ENCODE measurements at regions not wholly inside any gene's neighbourhood (a gene's known extent, or its start where the extent isn't known, plus 50 kb on each side); places are given as distances from the start of the nearest gene placed in this dataset.
"Not testable (repeated sequence)": the region's sequence is repeated elsewhere in the genome, so short reads cannot be mapped to it uniquely, and the experiment has no call there.

GRCh38 chr3:144957398-144958101 is 985.9 kb downstream of the DIPK2A start:
- DNase-seq = no peak

- DNase-seq = no peak
Measured at GRCh38 chr3:144963810-144964209, 992.2 kb downstream of the DIPK2A start.

- no peak for DNase-seq
Measured at GRCh38 chr3:144966560-144966959, 994.9 kb downstream of the DIPK2A start.

DNA sequence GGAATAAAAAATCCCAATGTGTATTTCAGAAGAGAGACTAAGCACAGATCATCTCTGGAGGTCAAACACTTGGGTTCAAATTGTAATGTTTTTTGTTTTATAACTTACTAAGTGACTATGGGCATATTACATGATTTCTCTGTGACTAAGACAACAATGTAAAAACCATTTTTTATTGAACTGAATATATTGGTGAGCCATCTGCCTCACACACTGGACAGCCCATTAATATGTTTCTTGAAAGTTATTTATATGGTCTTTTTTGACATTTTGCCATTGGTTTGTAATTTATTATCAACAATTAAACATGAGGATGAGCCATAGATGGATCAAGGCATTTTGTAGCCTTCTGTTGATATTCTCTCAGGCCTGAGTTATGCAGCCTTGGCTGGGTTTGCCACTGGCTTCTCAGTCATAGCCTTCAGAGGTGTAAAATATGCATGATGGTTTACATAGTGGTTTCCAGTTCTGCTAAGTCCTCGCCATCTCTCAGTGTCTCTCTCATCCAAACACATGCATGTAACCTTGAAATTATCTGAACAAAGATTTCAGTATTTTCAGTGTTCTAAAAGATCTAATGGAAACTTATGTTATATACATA is 997.2 kb downstream of the DIPK2A start:
- no peak for DNase-seq

GRCh38 chr3:144984481-144984880 is 1012.9 kb downstream of the DIPK2A start:
- DNase-seq = not testable (repeated sequence)

DNA sequence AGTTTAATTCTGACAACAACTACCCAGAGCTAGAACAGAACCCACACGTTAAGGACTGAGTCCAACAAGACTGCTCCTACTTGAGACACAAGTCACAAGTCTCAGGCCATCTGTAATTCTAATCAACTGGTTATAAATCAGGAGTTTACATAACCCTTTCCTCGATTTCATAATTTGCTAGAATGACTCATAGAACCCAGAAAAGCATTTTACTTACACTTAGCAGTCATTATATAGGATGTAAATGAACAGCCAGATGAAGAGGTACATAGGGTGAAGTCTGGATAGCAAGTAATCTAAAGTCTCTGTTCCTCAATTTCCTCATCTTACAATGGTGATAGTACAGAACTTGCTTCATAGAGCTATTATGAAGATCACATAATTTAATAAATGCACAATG is 1018.2 kb downstream of the DIPK2A start:
- DNase-seq = no peak

DNA sequence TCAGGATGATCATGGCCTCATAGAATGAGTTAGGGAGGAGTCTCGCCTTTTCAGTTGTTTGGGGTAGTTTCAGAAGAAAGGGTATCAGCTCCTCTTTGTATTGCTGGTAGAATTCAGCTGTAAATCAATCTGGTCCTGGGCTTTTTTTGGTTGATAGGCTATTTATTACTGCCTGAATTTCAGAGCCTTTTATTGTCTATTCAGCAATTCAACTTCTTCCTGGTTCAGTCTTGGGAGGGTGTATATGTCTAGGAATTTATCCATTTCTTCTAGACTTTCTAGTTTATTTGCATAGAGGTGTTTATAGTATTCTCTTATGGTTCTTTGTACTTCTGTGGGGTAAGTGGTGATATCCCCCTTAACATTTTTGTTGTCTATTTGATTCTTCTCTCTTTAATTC is 1024.2 kb downstream of the DIPK2A start:
- DNase-seq = no peak

GRCh38 chr3:145005427-145005826 is 1033.8 kb downstream of the DIPK2A start:
- no peak for DNase-seq

DNA sequence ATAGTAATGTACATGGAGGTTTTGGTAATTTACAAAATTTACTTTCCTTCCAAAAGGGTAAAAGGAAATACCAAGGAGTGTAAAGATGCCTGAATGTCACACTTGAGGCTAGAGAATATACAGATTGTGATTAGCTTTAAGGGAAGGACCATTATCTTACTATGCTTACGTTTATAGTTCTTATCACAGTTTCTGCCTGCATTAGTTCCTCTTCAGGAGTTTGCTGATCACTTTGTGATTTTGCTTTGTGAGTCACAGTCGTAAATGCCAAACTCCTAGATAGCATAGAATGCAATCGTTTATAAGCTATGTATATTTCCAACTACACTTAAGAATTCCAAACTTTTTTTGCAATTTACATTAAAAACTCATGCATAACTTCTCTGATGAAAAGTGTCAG is 1034.6 kb downstream of the DIPK2A start:
- no peak for DNase-seq

- DNase-seq = no peak
Measured at GRCh38 chr3:145013931-145014330, 1042.3 kb downstream of the DIPK2A start.

GRCh38 chr3:145015253-145015652 is 1043.6 kb downstream of the DIPK2A start:
- no peak for DNase-seq

DNA sequence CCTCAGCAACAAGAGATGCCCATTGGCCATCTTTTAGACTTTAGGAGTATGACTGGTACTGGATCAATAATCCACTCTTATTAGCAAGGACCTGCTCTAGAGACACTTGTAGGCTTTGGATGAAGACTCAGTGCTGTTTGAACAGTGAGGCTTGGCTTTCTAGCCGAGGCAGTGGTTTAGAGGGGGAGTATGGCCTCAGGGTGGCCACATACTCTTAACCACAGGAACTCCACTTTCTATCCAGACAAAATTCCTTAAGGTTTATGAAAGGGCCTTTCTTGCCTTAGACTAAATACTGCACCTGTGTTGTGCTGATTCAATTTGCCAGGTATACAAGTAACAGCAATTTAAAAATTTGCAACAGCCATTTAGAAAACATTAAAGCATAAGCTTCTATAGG is 1046.3 kb downstream of the DIPK2A start:
- peak; percentile 92 for DNase-seq

DNA sequence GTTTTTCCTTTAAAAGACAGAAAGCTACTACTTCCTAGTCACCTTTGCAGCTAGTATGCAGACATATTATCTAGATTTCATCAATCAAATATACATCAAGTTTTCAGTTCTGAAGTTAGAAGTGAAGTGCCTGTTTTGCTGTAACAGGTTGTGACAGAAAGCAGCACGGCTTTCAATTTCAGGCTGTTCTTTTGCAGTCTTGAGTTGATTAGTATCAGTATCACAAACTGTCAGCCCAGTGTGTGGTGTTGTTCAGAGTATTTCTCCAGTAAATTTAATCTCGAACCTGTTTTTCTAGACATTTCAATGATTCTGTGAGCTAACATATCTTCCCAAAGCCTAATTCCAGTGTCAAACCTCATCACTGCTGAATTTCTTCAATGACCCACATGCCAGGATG is 1050.8 kb downstream of the DIPK2A start:
- DNase-seq = no peak

DNA sequence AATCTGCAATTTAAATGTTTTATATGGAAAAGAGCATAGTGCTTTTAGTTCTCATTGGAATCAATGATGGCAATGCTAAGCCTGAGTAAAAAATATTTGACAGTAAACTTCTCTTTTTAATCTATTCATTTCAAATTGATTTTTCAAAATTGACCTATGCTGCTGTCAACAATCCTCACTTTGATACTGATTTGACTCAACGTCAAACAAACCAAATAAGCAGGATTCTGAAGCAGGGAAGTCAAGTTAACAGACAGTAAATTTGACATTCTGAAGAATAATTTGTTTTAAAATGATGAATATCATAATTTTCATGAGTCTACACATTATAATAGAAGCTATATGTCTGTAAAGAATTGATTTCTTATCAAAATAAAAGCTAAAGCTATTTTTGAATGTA is 1053.1 kb downstream of the DIPK2A start:
- DNase-seq = no peak

DNA sequence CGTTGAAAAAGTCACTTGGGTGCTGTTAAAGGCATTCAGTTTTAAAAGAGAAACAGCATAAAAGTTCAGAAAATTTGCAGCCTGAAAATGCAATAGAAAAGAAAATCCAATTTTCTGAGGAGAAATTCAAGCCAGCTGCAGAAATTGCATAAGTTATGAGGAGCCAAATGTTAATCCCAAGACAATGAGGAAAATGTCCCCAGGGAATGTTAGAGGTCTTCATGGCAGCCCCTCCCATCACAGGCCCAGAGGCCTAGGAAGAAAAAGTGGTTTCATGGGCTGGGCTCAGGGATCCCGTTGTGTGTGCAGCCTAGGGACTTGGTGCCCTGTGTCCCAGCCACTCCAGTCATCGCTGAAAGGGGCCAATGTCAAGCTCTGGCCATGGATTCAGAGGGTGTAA is 1055.6 kb downstream of the DIPK2A start:
- DNase-seq = not testable (repeated sequence)

- no peak for DNase-seq
Measured at GRCh38 chr3:145032791-145033190, 1061.2 kb downstream of the DIPK2A start.

GRCh38 chr3:145035682-145036081 is 1064.1 kb downstream of the DIPK2A start:
- DNase-seq = no peak

GRCh38 chr3:145054055-145054454 is 1082.4 kb downstream of the DIPK2A start:
- not testable (repeated sequence) for DNase-seq

DNA sequence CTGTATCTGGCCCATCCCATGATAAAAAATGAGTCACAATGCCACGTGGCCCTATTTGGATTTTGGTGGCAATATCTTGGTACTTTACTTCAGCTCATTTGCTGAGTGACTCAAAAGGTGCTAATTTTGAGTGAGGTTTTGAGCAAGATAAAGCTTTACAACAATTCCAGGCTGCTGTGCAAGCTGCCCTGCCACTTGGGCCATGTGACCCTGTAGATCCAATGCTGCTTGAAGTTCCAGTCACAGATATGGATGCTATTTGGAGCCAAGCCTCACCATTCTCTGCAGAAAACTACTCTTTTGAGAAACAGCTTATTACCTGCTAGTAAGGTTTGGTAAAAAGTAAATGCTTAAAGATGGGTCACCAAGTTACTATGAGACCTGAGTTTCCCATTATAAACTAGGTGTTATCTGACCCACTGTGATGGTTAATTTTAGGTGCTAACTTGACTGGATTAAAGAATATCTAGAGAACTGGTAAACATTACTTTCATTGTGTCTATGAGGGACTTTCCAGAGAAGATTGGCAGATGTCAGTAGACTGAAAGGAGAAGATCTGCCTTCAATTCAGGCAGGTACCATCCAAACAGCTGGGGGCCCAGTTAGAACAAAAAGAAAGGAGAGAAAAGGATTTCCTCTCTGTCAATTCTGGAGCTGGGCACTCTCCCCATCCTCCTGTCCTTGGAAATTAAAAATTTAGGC is 1083.9 kb downstream of the DIPK2A start:
- no peak for DNase-seq

DNA sequence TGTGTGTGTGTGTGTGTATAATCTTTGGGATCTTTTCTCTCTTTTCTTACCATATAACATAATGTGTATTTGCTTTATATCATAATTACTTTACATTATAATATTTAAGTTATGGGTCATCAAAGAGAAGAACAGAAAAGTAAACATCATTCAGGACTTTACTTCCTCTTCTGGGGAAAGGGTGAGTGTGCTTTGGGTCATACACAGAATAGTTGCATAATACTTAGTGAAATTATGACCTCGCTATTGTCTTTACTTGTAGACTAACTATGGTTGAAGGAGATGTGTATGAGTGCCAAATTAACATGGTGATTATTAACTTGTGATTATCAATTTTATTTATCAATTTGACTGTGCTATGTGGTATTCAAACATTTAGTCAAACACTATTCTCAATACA is 1086.9 kb downstream of the DIPK2A start:
- DNase-seq = no peak

GRCh38 chr3:145063616-145064015 is 1092.0 kb downstream of the DIPK2A start:
- DNase-seq = no peak

- DNase-seq = no peak
Measured at GRCh38 chr3:145070795-145071194, 1090.2 kb downstream of the PLOD2 start.

GRCh38 chr3:145079436-145079835 is 1081.5 kb downstream of the PLOD2 start:
- no peak for DNase-seq

GRCh38 chr3:145087038-145087437 is 1073.9 kb downstream of the PLOD2 start:
- DNase-seq = no peak
